ENCODE measurements at regions not wholly inside any gene's neighbourhood (a gene's known extent, or its start where the extent isn't known, plus 50 kb on each side); places are given as distances from the start of the nearest gene placed in this dataset.
A peak's percentile ranks its signal among the peaks of the same experiment; 100 is the strongest.

DNA sequence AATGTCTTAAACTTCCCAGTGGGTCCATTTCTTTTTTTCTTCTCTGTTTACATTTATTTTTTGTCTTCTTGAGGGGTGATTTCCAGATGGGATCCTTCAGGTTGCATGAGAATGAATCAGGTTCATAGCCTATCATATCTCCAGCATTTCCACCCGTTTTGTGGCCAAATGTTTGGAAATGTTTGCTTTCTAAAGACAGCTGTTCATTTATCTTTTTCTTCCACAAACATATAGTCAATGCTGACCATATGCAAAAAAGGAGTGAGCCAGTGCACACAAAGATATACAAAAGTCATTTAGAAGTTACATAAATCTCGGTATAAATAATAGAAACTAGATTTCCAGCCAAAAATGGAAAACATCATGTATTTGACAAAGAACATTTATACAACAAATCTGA, 71.6 kb upstream of the STC2 start:
- TF ChIP-seq FOXM1 (IDR thresholded peaks at IDR 0.05; ENCODE audit: borderline replicate concordance, low read depth) (no peak), EP300 (IDR thresholded peaks at IDR 0.05; ENCODE audit: borderline replicate concordance) (no peak), NFIC (IDR thresholded peaks at IDR 0.05) (no peak), TCF12 (IDR thresholded peaks at IDR 0.05; ENCODE audit: low read depth) (no peak), USF1 (IDR thresholded peaks at IDR 0.05) (no peak), MAX (IDR thresholded peaks at IDR 0.05) (no peak), RAD21 (IDR thresholded peaks at IDR 0.05; ENCODE audit: low read depth) (no peak), ZBTB7A (IDR thresholded peaks at IDR 0.05; ENCODE audit: low read depth) (no peak), CREB1 (IDR thresholded peaks at IDR 0.05; ENCODE audit: low read depth) (no peak), EGR1 (IDR thresholded peaks at IDR 0.05) (no peak), CEBPB (IDR thresholded peaks at IDR 0.05) (no peak), YY1 (IDR thresholded peaks at IDR 0.05; ENCODE audit: low read depth) (no peak), TAF1 (IDR thresholded peaks at IDR 0.05; ENCODE audit: low read depth) (no peak)
- TF ChIP-seq, protein P1, sequence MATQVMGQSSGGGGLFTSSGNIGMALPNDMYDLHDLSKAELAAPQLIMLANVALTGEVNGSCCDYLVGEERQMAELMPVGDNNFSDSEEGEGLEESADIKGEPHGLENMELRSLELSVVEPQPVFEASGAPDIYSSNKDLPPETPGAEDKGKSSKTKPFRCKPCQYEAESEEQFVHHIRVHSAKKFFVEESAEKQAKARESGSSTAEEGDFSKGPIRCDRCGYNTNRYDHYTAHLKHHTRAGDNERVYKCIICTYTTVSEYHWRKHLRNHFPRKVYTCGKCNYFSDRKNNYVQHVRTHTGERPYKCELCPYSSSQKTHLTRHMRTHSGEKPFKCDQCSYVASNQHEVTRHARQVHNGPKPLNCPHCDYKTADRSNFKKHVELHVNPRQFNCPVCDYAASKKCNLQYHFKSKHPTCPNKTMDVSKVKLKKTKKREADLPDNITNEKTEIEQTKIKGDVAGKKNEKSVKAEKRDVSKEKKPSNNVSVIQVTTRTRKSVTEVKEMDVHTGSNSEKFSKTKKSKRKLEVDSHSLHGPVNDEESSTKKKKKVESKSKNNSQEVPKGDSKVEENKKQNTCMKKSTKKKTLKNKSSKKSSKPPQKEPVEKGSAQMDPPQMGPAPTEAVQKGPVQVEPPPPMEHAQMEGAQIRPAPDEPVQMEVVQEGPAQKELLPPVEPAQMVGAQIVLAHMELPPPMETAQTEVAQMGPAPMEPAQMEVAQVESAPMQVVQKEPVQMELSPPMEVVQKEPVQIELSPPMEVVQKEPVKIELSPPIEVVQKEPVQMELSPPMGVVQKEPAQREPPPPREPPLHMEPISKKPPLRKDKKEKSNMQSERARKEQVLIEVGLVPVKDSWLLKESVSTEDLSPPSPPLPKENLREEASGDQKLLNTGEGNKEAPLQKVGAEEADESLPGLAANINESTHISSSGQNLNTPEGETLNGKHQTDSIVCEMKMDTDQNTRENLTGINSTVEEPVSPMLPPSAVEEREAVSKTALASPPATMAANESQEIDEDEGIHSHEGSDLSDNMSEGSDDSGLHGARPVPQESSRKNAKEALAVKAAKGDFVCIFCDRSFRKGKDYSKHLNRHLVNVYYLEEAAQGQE (IDR thresholded peaks at IDR 0.05; ENCODE audit: low read depth) = no peak

DNA sequence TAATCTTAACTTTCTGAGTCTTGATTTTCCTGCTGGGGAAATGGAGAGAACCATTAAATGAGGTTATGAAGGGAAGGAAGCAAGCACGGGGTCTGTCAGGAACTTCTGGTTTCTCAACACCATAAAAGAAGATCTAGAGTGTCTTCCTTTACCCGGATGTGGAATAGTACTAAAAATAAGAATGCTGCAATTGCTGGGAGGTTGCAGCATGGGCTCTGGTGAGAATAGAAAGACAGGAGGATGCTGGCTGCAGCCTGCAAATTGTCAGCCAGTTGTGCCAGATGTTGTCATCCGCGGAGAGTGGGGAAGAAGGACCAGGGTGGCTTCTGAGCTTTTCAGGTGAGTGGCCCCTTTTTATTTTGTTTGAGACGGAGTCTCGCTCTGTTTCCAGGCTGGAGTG, 69.3 kb upstream of the STC2 start:
- TF ChIP-seq TAF1 (IDR thresholded peaks at IDR 0.05; ENCODE audit: low read depth) (no peak), EGR1 (IDR thresholded peaks at IDR 0.05) (no peak)

DNA sequence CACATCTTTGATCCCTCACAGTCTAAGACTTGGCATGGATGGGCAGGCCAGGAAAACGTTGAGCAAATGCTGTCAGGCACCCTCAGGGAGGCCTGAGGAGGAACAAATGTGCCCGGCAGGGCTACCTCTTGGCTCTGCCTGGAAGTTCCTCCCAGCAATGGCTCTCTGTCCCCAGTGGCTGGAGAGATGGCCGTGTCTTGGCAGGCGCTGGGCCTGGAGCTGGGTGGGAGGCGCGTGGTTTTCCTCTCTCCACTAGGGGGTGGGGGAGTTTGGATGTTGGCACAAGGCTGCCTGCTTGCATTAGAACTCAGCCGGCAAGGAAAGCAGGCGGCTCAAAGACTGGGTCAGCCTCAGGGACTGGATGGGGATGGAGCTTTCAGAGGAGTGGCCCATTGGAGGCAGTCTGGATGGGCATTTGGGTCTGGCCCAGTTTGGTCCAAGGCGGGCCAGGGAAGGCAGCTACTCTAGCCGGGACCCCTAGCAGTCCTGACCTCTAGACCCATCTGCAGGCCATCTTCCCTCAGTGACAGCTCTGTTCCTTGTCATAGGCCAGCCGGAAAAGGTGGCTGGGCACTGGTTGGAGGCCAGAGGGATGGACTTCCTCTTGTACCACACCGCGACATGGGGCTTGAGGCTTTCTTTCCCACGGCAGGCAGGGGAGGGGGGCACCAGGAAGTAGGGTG, 68.2 kb upstream of the STC2 start:
- TF ChIP-seq RAD21 (IDR thresholded peaks at IDR 0.05; ENCODE audit: low read depth) (peak; percentile 28; the same call in 1 of the 2 replicates), MAX (IDR thresholded peaks at IDR 0.05) (no peak)

DNA sequence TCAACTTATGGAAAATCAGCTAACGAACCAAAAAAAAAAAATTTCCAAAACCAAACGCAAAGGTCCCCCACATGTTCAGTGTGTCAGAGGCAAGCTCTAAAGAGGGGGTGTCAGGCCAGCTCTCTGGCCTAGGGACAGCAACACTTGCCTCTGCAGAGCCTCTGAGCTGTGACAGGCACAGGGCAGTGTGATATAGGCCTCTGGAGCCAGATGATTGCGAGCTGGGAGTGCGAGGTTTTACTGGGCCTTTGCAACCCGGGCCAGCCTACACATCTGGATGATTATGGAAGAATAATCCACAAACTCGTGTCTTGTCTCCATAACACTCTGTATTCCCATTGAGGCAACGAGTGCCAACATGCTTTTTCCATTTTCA, 67.7 kb upstream of the STC2 start:
- TF ChIP-seq RAD21 (IDR thresholded peaks at IDR 0.05; ENCODE audit: low read depth) (no peak), EP300 (IDR thresholded peaks at IDR 0.05; ENCODE audit: borderline replicate concordance) (no peak), TCF12 (IDR thresholded peaks at IDR 0.05; ENCODE audit: low read depth) (no peak), USF1 (IDR thresholded peaks at IDR 0.05) (no peak), MAX (IDR thresholded peaks at IDR 0.05) (no peak), CEBPB (IDR thresholded peaks at IDR 0.05) (no peak)
- TF ChIP-seq, protein P1 (IDR thresholded peaks at IDR 0.05; ENCODE audit: low read depth) = no peak

DNA sequence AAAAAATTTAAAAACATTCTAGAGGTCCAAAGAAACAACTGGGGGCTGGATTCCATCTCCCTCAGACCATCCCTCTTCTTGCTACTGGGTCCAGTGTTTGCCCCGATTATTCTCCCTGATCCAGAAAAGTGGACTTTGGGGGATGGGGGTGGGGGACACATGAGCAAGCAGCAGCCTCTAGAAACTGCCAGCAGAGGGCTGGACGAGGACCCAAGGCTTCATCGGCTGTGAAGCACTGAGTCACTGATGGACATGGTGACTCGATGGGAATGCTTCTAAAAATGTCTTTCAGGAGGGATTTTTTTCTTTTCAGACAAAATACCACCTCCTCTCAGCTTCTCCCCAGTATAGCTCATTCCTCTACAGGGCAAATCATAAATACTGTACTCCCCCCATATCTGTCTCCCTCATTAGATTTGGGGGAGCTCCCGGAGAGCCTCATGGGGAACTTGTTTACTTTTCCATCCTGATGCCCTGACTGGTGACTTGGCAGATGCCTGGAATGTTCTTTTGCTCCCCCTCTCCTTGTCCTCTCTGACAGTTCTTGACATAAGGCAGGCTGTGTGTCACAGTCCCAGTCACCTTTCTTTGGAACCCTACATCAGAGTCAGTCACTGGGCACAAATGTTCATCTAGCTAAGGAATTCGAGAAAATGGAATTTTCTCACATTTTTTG, 67.2 kb upstream of the STC2 start:
- no peak for TF ChIP-seq USF1 (IDR thresholded peaks at IDR 0.05)
- no peak for TF ChIP-seq TAF1 (IDR thresholded peaks at IDR 0.05; ENCODE audit: low read depth)
- TF ChIP-seq RAD21 (IDR thresholded peaks at IDR 0.05; ENCODE audit: low read depth) = peak; percentile 9; the same call in 1 of the 2 replicates
- no peak for TF ChIP-seq TCF12 (IDR thresholded peaks at IDR 0.05; ENCODE audit: low read depth)

DNA sequence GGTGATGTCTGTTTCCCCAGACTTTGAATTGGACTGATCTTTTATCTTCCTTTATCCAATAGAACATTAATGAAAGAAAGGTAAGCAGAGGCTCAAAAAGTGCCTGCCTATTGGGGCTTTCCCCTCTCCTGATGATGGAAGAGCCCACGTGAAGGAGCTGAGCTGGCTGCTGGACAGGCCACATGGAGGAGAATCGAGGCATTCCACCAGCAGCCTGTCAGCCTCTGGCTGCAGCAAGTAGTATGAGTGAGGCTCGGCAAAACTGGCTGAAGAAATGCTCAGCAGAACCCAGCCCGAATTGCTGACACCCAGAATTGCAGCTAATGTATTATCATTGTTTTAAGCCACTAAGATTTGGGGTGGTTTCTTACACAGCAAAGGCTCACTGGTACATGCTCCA, 66.5 kb upstream of the STC2 start:
- TF ChIP-seq TEAD4 (IDR thresholded peaks at IDR 0.05) = no peak
